Ovary (tissue), 3 donors: ENCODE measurements at regions not wholly inside any gene's neighbourhood (a gene's known extent, or its start where the extent isn't known, plus 50 kb on each side); places are given as distances from the start of the nearest gene placed in this dataset.

Experiments
- POLR2A ChIP-seq: fragments of 450-650 bp; IDR thresholded peaks from one replicate; pipeline ENCODE4 v1.6.1; 2017; ENCODE audit warnings: antibody characterized with exemption, mild to moderate bottlenecking, moderate library complexity
- TF ChIP-seq, protein P1 (sequence below), 3 donors: fragments of 450-650 bp in 2 of 3; fragments of 200-600 bp in 1 of 3; IDR thresholded peaks; one replicate each; pipeline versions ENCODE4 v1.5.1 to v1.8.0; 2016 to 2022; ENCODE audit warnings: antibody characterized with exemption in 3 of 3, mild to moderate bottlenecking in 1 of 3
- donor health status: DM: no; HTN: no; CAD: no.

DNA sequence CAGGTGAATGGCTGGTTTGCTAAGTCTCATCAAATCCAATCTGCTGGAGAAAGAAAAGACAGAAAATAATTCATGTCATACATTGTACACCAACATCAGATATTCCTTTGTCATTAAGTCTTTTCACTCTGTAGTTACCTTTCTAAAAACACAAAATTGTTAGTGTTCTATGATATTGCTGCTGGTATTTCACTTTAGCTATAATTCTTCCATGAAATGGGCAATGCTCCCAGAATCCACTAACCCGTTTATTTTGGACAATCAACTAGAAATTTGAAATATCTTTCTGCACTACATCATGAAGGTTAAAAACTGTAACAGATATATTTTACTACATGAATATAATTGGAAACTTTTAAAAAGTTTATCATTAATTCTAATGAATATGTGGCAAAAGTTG is 181.3 kb downstream of the C7orf25 start:
- TF ChIP-seq, protein P1, sequence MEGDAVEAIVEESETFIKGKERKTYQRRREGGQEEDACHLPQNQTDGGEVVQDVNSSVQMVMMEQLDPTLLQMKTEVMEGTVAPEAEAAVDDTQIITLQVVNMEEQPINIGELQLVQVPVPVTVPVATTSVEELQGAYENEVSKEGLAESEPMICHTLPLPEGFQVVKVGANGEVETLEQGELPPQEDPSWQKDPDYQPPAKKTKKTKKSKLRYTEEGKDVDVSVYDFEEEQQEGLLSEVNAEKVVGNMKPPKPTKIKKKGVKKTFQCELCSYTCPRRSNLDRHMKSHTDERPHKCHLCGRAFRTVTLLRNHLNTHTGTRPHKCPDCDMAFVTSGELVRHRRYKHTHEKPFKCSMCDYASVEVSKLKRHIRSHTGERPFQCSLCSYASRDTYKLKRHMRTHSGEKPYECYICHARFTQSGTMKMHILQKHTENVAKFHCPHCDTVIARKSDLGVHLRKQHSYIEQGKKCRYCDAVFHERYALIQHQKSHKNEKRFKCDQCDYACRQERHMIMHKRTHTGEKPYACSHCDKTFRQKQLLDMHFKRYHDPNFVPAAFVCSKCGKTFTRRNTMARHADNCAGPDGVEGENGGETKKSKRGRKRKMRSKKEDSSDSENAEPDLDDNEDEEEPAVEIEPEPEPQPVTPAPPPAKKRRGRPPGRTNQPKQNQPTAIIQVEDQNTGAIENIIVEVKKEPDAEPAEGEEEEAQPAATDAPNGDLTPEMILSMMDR (IDR thresholded peaks at IDR 0.05), result no peak
- TF ChIP-seq POLR2A, result no peak
